ENCODE measurements at regions not wholly inside any gene's neighbourhood (a gene's known extent, or its start where the extent isn't known, plus 50 kb on each side); places are given as distances from the start of the nearest gene placed in this dataset.

GRCh38 chr13:70357031-70357430 lies 248.8 kb upstream of the KLHL1 start:
- H3K27ac ChIP-seq (ENCODE audit: control insufficient read depth, insufficient read depth, low read length), result no peak overlapping the region
- DNase-seq (ENCODE audit: low read depth, low spot score) (no peak), FAIRE-seq (no peak)
- no peak overlapping the region for H3K9ac ChIP-seq (ENCODE audit: control insufficient read depth, extremely low read depth, insufficient read depth, low read length)
- H4K20me1 ChIP-seq (ENCODE audit: control insufficient read depth, extremely low read depth, insufficient read depth, low read length), result no peaks in the 10 kb centered on the region
- no peaks in the 10 kb centered on the region for H3K36me3 ChIP-seq (ENCODE audit: control insufficient read depth in 2 of 2, extremely low read depth in 1 of 2, insufficient read depth in 2 of 2, low read length in 2 of 2)
- no peak overlapping the region for H3K4me3 ChIP-seq (ENCODE audit: control insufficient read depth in 2 of 3, extremely low read depth in 1 of 3, insufficient read depth in 2 of 3, low read depth in 1 of 3, low read length in 3 of 3)
- no peak for TF ChIP-seq EZH2 (IDR thresholded peaks at IDR 0.05; ENCODE audit: low read length)
- TF ChIP-seq CTCF (optimal IDR thresholded peaks at IDR 0.05 in 1 of 3, IDR thresholded peaks at IDR 0.05 in 1 of 3, conservative IDR thresholded peaks at IDR 0.05 in 1 of 3; ENCODE audit: extremely low read depth in 1 of 3, insufficient read depth in 2 of 3, low read length in 3 of 3), result no peak
- no peaks in the 10 kb centered on the region for H3K4me1 ChIP-seq (ENCODE audit: control insufficient read depth, extremely low read depth, insufficient read depth, low read length)
- H3K79me2 ChIP-seq (ENCODE audit: control insufficient read depth, insufficient read depth, low read length), result no peaks in the 10 kb centered on the region
- no peaks in the 10 kb centered on the region for H3K9me1 ChIP-seq (ENCODE audit: control insufficient read depth, extremely low read depth, insufficient read depth, low read length)
- no peaks in the 10 kb centered on the region for H3K9me3 ChIP-seq (ENCODE audit: control insufficient read depth, low read depth, low read length)
- no peak overlapping the region for H3K4me2 ChIP-seq (ENCODE audit: control insufficient read depth, extremely low read depth, insufficient read depth, low read depth, low read length)
- dilution Hi-C loops (cut with MboI; ENCODE audit: extremely low pct_ligation_motif_present, low sequenced_read_pairs), result no loop called here
- H3K27me3 ChIP-seq (ENCODE audit: control insufficient read depth, extremely low read depth, insufficient read depth, low read length), result no peaks in the 10 kb centered on the region
- H2AFZ ChIP-seq (ENCODE audit: control insufficient read depth, low read length), result no peak overlapping the region

- no peaks in the 10 kb centered on the region for H3K9me1 ChIP-seq (ENCODE audit: control insufficient read depth, extremely low read depth, insufficient read depth, low read length)
- DNase-seq (ENCODE audit: low read depth, low spot score) (no peak), FAIRE-seq (no peak)
- dilution Hi-C loops (cut with MboI; ENCODE audit: extremely low pct_ligation_motif_present, low sequenced_read_pairs), result no loop called here
- no peaks in the 10 kb centered on the region for H3K27me3 ChIP-seq (ENCODE audit: control insufficient read depth, extremely low read depth, insufficient read depth, low read length)
- TF ChIP-seq CTCF (optimal IDR thresholded peaks at IDR 0.05 in 1 of 3, IDR thresholded peaks at IDR 0.05 in 1 of 3, conservative IDR thresholded peaks at IDR 0.05 in 1 of 3; ENCODE audit: extremely low read depth in 1 of 3, insufficient read depth in 2 of 3, low read length in 3 of 3), result no peak
- no peak for TF ChIP-seq EZH2 (IDR thresholded peaks at IDR 0.05; ENCODE audit: low read length)
- no peak overlapping the region for H3K27ac ChIP-seq (ENCODE audit: control insufficient read depth, insufficient read depth, low read length)
- no peaks in the 10 kb centered on the region for H3K9me3 ChIP-seq (ENCODE audit: control insufficient read depth, low read depth, low read length)
- no peak overlapping the region for H3K4me2 ChIP-seq (ENCODE audit: control insufficient read depth, extremely low read depth, insufficient read depth, low read depth, low read length)
- no peaks in the 10 kb centered on the region for H3K79me2 ChIP-seq (ENCODE audit: control insufficient read depth, insufficient read depth, low read length)
- H4K20me1 ChIP-seq (ENCODE audit: control insufficient read depth, extremely low read depth, insufficient read depth, low read length), result no peaks in the 10 kb centered on the region
- H3K36me3 ChIP-seq (ENCODE audit: control insufficient read depth in 2 of 2, extremely low read depth in 1 of 2, insufficient read depth in 2 of 2, low read length in 2 of 2), result no peaks in the 10 kb centered on the region
- no peak overlapping the region for H2AFZ ChIP-seq (ENCODE audit: control insufficient read depth, low read length)
- H3K4me1 ChIP-seq (ENCODE audit: control insufficient read depth, extremely low read depth, insufficient read depth, low read length), result no peaks in the 10 kb centered on the region
- no peak overlapping the region for H3K9ac ChIP-seq (ENCODE audit: control insufficient read depth, extremely low read depth, insufficient read depth, low read length)
- H3K4me3 ChIP-seq (ENCODE audit: control insufficient read depth in 2 of 3, extremely low read depth in 1 of 3, insufficient read depth in 2 of 3, low read depth in 1 of 3, low read length in 3 of 3), result no peak overlapping the region
These were observed 244.8 kb upstream of the KLHL1 start for GRCh38 chr13:70353096-70353495.
